ENCODE measurements at regions not wholly inside any gene's neighbourhood (a gene's known extent, or its start where the extent isn't known, plus 50 kb on each side); places are given as distances from the start of the nearest gene placed in this dataset.

DNA sequence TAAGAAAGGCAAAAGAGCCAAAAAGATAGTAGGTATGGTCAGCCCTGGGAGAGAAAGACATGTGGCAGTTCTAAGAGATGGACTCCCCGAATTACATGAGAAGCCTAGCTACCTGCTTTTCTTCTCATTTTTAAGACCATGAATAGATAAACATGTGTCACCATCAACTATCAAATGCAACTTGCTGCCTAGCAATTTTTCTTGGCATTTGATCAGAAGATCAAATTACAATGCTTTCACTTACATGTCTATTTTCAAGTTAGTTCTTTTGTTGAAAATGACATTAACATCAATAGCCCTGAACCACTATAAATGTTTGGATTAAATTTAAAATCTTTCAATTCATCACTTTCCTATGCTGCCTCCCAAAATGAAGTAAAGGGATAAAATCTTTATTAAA, 212.3 kb downstream of the HHIPL2 start:
- TF ChIP-seq EZH2 (IDR thresholded peaks at IDR 0.05; ENCODE audit: insufficient read depth, poor library complexity, severe bottlenecking) (no peak), EZH2phosphoT487 (IDR thresholded peaks at IDR 0.05; ENCODE audit: insufficient read depth, low read depth) (no peak)

Measured in GM23248 (cell line).